ENCODE measurements at regions not wholly inside any gene's neighbourhood (a gene's known extent, or its start where the extent isn't known, plus 50 kb on each side); places are given as distances from the start of the nearest gene placed in this dataset.

GRCh38 chr5:106306313-106307028 is 1364.3 kb downstream of the EFNA5 start:
- Mint-ChIP-seq H3K27ac (ENCODE audit: unreplicated experiment) (no peak overlapping the region), H3K36me3 (ENCODE audit: low read depth, unreplicated experiment) (no peaks in the 10 kb centered on the region), H3K4me1 (ENCODE audit: unreplicated experiment) (no peaks in the 10 kb centered on the region), H3K4me3 (ENCODE audit: unreplicated experiment) (no peak overlapping the region), H3K9me3 (ENCODE audit: unreplicated experiment) (no peaks in the 10 kb centered on the region), H3K27me3 (ENCODE audit: unreplicated experiment) (no peaks in the 10 kb centered on the region)
- TF ChIP-seq CTCF (IDR thresholded peaks at IDR 0.05; ENCODE audit: unreplicated experiment), result no peak
- DNase-seq (ENCODE audit: low spot score), result no peak

GRCh38 chr5:106303911-106304310 is 1366.8 kb downstream of the EFNA5 start:
- Mint-ChIP-seq H3K4me3 (ENCODE audit: unreplicated experiment) (no peak overlapping the region), H3K27me3 (ENCODE audit: unreplicated experiment) (no peaks in the 10 kb centered on the region), H3K27ac (ENCODE audit: unreplicated experiment) (no peak overlapping the region), H3K9me3 (ENCODE audit: unreplicated experiment) (no peaks in the 10 kb centered on the region), H3K4me1 (ENCODE audit: unreplicated experiment) (no peaks in the 10 kb centered on the region), H3K36me3 (ENCODE audit: low read depth, unreplicated experiment) (no peaks in the 10 kb centered on the region)
- no peak for TF ChIP-seq CTCF (IDR thresholded peaks at IDR 0.05; ENCODE audit: unreplicated experiment)
- DNase-seq (ENCODE audit: low spot score), result no peak

- Mint-ChIP-seq H3K27me3 (ENCODE audit: unreplicated experiment) (no peaks in the 10 kb centered on the region), H3K4me1 (ENCODE audit: unreplicated experiment) (peaks cover 6% of the 10 kb centered on the region), H3K4me3 (ENCODE audit: unreplicated experiment) (no peak overlapping the region), H3K27ac (ENCODE audit: unreplicated experiment) (no peak overlapping the region), H3K36me3 (ENCODE audit: low read depth, unreplicated experiment) (no peaks in the 10 kb centered on the region), H3K9me3 (ENCODE audit: unreplicated experiment) (no peaks in the 10 kb centered on the region)
- DNase-seq (ENCODE audit: low spot score), result no peak
- TF ChIP-seq CTCF (IDR thresholded peaks at IDR 0.05; ENCODE audit: unreplicated experiment), result no peak
Observed at GRCh38 chr5:106292654-106293053, 1378.1 kb downstream of the EFNA5 start.

- Mint-ChIP-seq H3K4me1 (ENCODE audit: unreplicated experiment) (peaks cover 6% of the 10 kb centered on the region), H3K4me3 (ENCODE audit: unreplicated experiment) (no peak overlapping the region), H3K36me3 (ENCODE audit: low read depth, unreplicated experiment) (no peaks in the 10 kb centered on the region)
Observed at GRCh38 chr5:106290841-106291240, 1379.9 kb downstream of the EFNA5 start.

More at GRCh38 chr5:106290841-106291240, 1379.9 kb downstream of the EFNA5 start:
- Mint-ChIP-seq H3K9me3 (ENCODE audit: unreplicated experiment) (no peaks in the 10 kb centered on the region), H3K27me3 (ENCODE audit: unreplicated experiment) (no peaks in the 10 kb centered on the region), H3K27ac (ENCODE audit: unreplicated experiment) (no peak overlapping the region)
- TF ChIP-seq CTCF (IDR thresholded peaks at IDR 0.05; ENCODE audit: unreplicated experiment), result no peak
- DNase-seq (ENCODE audit: low spot score), result no peak

Data from endothelial cell (in vitro differentiated cells).